Epithelial cell of prostate (primary cell): ENCODE measurements at regions not wholly inside any gene's neighbourhood (a gene's known extent, or its start where the extent isn't known, plus 50 kb on each side); places are given as distances from the start of the nearest gene placed in this dataset.
"Not testable (repeated sequence)": the region's sequence is repeated elsewhere in the genome, so short reads cannot be mapped to it uniquely, and the experiment has no call there.

Experiments used
- DNase-seq: peaks from one replicate; pipeline ENCODE4 v3.0.0-alpha.2; 2011; ENCODE audit warnings: low read depth, low spot score
- H3K27ac ChIP-seq: fragments of 450-650 bp; 2 replicates; pipeline ENCODE4 v1.5.1; 2017; ENCODE audit warnings: mild to moderate bottlenecking

DNA sequence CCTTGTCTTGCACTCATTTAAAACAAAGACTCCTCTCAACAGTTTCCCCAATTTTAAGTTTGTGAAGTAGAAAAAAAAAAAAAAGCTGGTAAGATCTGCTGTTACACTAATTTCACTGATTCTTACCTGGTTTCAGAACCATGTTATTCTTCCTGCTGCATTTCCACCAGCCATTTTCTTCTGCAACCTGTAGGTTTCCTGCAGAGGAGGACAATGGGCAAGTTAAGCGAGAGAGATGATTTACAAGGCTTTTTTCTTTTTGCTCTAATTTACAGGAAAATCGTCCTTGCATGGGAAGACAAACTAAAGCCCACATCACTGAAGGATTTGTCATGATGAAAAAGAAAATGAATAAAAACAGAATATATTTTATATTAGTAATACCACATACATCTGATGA is 86.0 kb upstream of the SMARCA2 start:
- DNase-seq, result no peak
- no peak overlapping the region for H3K27ac ChIP-seq

DNA sequence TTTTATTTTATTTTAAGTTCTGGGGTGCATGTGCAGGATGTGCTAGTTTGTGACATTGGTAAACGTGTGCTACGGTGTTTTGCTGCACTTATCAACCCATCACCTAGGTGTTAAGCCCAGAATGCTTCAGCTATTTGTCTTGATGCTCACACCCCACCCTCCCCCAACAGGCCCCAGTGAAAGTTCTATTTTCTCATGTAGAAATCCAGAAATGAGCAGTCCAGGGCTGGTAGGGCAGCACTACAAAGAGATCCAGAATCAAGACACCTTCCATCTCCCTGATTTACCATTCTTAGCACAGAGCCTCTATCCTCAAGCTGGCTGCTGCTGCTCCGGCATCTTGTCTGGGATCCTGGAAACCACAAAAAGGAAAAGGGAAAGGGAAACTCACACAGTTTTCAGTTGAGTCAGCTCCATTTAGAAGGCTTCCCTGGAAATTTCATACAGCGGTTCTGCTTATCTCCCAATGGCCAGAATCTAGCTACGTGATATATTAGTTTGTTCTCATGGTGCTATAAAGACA is 85.4 kb upstream of the SMARCA2 start:
- no peak overlapping the region for H3K27ac ChIP-seq
- DNase-seq, result no peak

DNA sequence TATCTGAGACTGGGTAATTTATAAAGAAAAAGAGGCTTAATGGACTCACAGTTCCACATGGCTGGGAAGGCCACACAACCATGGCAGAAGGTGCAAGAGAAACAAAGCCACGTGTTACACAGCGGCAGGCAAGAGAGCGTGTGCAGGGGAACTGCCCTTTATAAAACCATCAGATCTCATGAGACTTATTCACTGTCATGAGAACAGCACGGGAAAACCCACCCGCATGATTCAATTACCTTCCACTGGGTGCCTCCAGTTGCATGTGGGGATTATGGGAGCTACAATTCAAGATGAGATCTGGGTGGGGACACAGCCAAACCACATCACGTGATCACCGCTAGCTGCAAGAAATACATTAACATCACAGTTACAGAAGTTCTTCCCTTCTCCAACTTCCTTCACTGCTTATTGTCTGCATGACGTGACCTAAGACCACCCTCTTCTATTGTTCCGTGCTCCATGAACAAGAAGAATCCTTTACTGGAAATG is 84.9 kb upstream of the SMARCA2 start:
- not testable (repeated sequence) for H3K27ac ChIP-seq, DNase-seq

DNA sequence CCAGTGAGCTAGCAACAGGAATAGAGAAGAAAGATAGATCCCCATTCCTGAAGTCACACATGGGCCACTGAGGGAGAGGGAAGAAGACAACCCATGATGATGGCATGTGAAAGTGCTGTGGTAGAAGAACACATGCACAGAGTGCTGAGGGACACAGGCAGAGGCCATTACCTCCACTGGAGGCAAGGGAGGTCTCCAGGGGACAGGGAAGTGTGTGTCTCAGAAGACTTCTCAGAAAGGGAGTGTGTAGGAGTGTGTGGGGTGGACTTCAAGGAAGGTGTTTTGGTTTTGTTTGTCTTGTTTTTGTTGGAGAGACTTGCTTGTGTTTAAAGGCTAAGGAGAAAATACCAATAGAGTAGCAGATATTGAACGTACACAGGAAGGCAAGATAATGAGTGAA is 77.0 kb upstream of the SMARCA2 start:
- DNase-seq, result no peak
- no peak overlapping the region for H3K27ac ChIP-seq

DNA sequence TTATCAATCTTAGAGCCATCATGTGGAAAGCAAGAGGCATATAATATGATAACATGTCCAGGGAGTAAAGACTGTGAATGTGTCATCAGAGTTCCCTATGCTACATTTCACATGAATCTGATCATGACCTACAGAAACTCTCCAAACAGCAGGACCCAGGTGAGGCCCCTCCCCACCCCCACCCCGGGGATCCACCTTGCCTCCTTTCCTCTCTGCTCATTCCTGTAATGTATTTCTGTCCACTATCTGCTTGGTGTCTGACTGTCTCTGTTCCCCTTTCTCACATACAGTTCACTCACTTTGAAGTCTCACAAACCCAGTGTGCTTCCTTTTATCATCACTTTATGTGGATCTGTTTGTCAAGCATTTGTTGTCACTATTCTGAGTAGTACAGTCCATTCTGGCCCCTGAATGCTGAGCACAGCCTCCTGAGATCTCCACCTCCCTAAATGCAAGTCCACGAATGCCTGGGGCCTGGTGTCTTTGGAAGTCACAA is 76.4 kb upstream of the SMARCA2 start:
- no peak overlapping the region for H3K27ac ChIP-seq
- no peak for DNase-seq

DNA sequence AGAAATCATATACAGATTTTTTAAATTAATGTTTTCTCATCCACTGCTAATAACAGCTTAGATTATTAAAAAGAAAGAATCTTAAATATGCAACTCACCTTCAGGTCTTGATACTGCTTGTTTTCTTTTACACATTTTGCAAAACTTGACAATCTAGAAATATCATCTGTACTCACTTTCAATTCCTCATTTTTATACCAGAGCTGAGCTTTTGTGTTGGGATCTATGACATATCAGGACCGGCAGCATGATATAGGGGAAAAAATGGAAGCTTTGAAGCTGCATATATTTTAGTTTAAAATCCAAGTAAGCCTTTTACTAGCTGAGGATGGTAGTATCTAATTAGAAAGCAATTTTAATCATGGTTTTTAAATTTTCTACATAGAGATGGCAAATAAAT is 75.7 kb upstream of the SMARCA2 start:
- no peak overlapping the region for H3K27ac ChIP-seq
- DNase-seq, result no peak

DNA sequence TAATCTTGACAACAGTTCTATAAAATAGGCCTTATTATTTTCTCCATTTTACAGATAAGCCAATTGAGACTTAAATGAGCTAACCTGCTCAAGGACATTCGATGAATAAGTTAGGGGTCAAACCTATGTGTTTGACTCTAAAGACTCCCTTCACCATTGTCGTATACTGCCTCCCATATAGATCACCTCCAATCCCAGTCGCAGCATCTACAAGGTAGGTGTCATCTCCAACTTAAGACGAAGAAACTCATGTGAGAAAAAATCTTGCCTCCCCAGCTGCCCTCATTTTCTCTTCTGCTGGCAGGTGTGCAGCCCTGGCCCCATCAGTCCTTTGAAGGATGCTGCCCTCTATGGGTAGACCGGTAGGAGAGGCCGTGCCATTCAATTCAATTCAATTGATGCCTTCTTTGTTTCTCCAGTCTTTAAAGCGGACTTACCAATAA is 75.2 kb upstream of the SMARCA2 start:
- DNase-seq, result no peak
- H3K27ac ChIP-seq, result no peak overlapping the region

DNA sequence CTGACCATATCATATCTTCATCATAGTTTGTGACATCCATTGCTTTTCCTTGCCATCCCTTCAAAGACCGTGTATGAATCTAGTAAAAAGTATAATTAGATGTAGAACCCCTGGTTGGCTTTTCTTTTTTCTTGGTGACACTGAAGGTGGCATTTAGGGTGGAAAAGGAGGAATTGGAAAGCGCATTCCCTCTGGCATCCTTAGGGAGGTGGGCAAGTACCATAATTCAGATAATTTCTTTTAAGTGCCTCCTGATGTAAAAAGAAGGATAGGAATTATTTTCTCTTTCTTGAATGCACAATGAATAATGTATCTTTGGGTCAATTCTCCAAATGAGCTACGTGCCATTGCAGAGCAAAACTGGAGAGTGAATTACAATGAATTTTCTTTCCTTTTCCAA is 73.2 kb upstream of the SMARCA2 start:
- DNase-seq, result no peak
- H3K27ac ChIP-seq, result no peak overlapping the region

DNA sequence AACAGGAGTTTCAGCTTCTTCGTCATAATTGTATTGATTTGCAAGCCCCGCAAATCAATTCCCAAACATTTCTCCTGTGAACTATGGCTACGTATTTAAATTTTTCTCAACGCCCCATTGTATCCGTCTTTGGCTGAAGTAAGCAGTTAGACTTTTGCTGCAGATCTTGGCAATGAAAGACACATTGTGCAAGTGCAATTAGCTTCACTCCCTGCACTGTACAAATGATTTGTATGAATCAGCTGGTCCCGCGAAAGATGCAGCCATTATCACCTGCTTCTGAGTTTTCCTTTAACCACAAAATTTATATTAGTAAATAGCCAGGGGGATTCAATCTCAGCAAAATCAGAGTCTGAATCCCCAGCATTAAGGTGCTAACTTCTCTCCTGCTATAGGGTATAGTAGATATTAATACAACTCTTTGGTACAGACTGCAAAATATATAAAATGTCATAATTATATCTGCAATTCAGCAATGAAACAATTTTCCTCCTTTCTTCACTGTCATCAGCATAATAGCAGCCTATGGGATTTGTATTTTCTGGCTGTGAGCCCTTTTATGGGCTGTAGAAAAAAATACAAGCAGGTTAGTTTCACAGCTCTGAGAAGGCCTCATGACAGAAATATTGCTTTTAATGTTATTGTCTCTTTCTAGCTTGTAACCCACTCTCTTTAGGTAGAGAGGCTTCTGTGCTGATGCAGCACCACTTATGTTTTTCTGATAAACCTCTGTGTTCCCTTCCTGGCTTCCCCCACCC is 68.4 kb upstream of the SMARCA2 start:
- no peak for DNase-seq
- no peak overlapping the region for H3K27ac ChIP-seq

DNA sequence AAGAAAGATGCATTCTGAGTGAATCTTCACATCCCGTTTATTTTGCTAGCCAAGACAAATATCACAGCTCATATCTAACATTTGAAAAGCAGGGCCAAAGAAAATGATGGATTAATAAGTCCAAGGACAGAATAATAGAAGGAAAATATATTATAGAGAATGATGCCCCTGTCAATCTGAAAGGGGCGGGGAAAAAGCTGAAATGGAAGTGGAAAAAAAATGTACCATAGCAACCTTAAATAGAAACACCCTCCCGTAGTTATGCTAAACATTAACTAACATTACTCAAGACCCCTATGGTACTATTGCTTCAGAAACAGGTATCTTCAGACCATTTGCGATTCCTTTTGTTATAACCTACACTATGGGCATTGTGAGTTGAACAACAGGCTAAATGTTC is 67.7 kb upstream of the SMARCA2 start:
- H3K27ac ChIP-seq, result no peak overlapping the region
- no peak for DNase-seq

DNA sequence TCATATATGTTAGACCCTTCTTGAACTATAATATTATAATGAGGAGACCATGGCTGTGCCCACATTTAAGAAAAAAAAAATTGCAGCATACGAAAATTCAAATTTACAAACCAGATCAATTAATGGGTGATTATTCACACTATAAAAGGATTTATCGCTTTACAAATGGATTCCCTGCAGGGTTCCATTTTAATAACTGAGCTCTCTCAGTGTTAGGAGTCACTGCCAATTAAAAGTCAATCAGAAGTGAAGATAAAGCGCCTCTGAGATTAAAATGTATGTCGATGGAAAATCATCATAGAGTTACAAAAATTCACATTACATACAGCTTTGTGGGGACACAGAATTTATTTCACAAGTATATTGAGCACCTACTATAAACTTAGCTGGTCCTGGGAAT is 66.6 kb upstream of the SMARCA2 start:
- no peak overlapping the region for H3K27ac ChIP-seq
- DNase-seq, result no peak

DNA sequence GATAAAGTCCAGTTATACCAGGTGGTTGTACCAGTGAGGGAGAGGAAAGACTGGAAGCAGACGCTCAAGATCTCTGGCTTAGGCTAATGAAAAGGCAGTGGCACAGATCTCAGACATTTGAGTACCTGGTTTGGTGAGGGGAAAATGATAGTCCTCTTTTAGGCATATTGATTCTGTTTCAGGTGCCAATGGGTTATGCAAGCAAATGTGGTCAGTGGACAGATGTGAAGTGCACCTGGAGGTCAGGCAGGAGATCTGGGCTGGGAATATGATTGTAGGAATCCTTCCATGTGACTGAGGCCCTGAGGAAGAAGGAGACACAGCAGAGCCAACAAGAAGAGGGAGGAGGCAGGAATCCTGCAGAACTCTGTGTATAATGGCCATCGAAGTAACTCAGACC is 63.7 kb upstream of the SMARCA2 start:
- no peak overlapping the region for H3K27ac ChIP-seq
- DNase-seq, result no peak

DNA sequence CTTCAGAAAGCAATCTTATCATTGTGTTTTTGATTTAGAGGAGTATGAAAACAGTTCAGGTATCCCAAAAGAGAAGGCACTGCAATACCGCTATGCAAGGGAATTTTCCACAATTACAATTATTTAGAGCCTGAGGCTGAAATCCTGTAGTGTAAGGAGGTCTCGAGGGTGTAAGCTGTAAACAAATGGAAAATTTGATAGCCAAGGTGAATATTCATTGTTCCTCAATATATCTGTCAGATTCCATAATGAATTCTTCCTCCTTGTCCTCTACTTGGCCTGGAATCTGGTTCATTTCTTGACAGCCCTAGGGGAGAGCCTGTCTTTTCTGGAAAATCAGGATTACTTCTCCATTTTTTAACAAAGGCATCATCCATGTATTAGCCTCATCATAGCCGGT is 63.1 kb upstream of the SMARCA2 start:
- H3K27ac ChIP-seq, result no peak overlapping the region
- no peak for DNase-seq

DNA sequence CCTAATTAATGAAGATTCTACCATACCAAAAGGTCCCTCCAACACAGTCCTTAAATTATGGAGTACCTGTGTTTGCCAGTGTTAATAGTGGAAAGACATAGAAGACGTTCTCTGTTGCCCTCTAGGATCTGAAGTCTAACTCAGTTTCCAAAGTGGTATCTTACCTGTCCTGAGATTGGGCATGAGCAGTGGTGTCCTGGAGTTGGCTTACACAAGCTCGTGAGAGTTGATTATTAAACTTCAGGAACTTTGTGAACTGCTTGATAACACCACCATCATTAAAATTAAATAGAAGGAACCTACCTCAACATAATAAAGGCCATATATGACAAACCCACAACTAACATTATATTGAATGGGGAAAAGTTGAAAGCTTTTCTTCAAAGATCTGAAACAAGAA is 60.9 kb upstream of the SMARCA2 start:
- DNase-seq, result no peak
- H3K27ac ChIP-seq, result no peak overlapping the region

DNA sequence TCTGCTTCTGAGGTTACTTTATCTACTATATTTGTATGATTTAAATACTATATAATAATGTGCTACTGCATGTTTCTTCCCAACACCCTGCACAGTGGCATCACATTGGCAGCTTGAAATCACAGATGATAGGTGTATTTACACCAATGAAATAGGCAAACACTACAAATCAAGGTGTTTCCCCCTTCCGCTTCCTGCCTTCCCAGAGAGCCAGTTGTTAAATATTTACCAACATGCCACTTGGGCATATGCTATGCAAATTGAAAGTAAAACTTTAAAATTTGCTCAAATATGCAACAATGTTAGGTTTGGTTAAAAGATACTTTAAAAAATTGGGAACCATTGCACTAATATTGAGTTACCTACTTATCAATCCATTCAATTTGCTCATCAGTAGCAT is 58.2 kb upstream of the SMARCA2 start:
- no peak overlapping the region for H3K27ac ChIP-seq
- no peak for DNase-seq

DNA sequence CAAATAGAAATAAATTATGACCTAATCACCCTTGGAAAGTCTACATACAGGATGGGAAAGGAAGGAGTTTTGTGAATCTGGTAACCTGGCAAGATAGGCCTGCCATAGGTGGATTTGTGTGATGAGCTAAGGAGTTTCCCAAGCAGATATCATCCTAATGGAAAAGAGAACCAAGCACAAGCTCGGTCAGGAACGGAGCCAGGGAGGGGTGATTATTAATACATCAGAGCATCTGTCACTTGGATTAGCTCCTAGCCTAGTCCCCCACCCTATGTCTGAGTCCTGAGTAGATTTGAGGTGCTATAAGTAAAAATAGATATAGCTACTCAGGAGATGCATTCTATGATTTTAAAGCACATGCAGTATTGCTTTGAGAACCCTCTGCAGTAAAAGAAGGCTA is 57.3 kb upstream of the SMARCA2 start:
- H3K27ac ChIP-seq, result no peak overlapping the region
- DNase-seq, result no peak

DNA sequence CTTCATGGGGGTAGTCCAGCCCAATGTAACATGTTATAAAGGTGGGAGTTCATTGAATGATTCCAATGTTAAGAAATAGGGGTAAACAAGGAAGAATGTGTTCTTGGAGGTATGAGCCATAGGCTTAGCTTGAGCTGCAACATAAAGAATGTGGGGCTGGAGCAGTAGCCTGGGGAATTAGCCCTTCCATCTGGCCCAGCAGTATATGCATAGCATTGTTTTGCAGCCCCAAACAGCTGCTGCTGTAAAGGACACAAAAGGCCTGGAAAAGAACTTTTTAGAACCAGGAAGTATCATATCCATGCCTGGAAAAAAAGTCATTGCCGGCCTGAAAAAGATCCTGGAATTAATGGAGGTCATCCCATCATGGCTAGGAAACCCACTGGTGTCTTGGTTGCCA is 55.8 kb upstream of the SMARCA2 start:
- H3K27ac ChIP-seq, result no peak overlapping the region
- no peak for DNase-seq

DNA sequence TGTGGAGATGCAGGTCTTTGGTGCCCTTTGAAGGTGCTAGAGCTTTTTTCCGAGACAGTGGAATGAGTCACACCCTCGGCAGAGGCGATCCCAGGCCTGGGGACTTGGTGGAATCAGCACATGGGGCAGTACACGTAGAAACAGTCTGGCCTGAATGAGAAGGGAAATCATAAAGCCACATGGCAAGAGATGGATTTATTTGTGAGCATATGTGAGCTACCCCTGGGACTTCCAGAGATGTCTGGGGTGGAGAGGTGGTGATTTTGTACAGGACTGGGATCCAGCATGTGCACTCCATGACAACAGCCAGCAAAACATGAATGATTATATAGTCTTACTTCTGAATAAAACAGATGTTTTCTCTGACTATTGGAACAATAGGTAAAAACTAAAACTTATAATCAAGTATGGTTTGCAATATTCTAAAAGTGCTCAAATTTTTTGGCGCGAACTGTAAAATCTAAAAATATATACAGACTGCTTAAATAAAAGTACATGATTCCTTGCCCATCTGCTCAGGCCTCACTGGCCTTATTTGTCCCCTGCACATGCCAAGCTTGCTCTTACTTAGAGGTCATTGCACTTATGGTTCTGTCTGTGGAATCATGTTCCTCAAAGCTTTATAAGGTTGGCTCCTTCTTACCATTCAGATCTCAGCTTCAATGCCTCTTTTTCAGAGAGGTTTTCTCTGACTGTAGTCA is 54.7 kb upstream of the SMARCA2 start:
- no peak for DNase-seq
- H3K27ac ChIP-seq, result no peak overlapping the region

DNA sequence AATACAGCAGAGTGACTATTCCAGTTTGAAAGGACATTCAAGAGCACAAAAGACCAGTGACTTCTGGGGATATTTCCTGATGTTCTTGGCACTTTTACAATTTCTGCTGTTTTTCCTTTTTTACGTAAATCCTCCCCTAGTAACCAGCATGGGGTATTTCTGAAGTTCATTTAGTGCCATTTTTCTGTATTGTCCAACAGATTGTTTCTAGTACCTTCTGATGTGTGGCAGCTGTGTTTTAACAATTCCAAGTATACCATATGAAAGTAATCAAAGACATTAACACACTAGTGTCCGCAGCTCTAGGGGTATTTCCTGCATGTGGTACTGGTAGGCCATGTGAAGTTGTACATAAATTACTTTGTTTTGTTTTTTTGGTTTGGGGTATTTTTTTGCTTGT is 53.0 kb upstream of the SMARCA2 start:
- H3K27ac ChIP-seq, result no peak overlapping the region

DNA sequence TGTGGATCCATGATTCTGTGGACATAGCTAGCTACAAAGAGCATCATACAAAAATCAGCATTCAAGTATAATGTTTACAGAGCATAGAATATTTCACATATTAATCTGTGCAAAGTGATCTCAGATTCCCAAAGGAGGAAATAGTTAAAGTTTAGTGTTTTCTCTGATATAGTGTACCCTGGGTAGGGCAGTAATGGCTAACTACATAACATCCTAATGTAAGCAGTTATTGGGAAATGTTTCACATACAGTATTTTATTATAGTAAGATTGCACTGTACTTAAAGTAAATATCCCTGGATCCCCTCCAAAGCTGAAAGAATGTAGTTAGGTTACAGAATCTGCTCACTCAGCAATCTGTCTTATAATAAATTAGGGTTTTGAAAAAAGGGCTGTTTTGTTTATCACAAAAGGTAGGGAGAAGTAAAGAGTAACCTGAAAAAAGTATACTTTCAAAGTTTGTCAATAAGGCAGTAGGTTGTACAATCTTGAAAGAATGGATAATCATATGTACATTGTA is 52.5 kb upstream of the SMARCA2 start:
- no peak overlapping the region for H3K27ac ChIP-seq
- DNase-seq, result no peak

More for the DNA sequence above, 53.0 kb upstream of the SMARCA2 start:
- no peak for DNase-seq

DNA sequence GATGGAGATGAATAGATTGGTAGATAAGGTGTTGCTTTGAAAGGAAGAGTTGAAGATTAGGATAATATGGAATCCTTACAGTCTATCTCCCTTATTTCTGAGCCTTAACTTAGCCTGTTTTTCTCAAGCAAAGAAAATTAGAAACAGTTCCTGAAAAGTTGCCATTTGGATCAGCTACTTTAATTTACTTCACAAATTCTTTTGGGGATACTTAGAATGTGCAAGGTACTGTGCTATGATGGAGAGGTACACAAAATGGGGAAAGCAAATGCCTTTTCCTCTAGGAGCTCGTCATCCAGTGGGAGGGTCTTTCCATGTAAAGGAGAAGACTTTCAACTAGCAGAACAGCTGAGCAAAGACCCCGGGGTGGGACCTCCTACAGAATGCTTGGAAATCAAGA is 51.1 kb upstream of the SMARCA2 start:
- no peak overlapping the region for H3K27ac ChIP-seq
- DNase-seq, result no peak
